NT2/D1 (cell line): ENCODE measurements at regions not wholly inside any gene's neighbourhood (a gene's known extent, or its start where the extent isn't known, plus 50 kb on each side); places are given as distances from the start of the nearest gene placed in this dataset.

Source experiments
- SUZ12 ChIP-seq: IDR thresholded peaks from 2 replicates; pipeline ENCODE4 v1.6.1; 2011; ENCODE audit not compliant: insufficient read length, insufficient read depth; ENCODE audit errors: extremely low read depth
- ZNF274 ChIP-seq: IDR thresholded peaks from 2 replicates; pipeline ENCODE4 v1.6.1; 2011; ENCODE audit warnings: mild to moderate bottlenecking, low read depth, low read length

DNA sequence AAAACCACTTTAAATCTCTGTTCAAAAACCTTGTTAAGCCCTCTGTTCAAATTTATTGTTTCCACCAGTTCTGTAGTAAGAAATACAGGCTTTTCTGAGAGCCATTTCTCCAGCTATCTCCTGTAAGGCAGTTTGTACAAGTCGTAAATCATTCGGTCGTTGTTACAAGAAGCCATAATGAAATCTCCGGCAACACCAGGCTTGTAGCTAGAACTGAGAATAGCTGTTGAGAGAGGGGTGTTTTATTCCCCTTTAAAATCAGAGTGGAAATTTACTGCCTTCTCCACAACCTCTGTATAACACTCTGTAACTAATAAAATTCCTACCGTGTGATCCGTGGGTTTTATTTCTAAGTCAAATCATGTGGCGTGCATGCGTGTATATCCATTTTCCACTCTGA lies 335.8 kb upstream of the KAZN start:
- no peak for TF ChIP-seq ZNF274
- TF ChIP-seq SUZ12 = no peak
